Mesenchymal stem cell (in vitro differentiated cells and primary cell): ENCODE measurements at regions not wholly inside any gene's neighbourhood (a gene's known extent, or its start where the extent isn't known, plus 50 kb on each side); places are given as distances from the start of the nearest gene placed in this dataset.

Experiments
- DNase-seq: peaks from one replicate; pipeline ENCODE4 v3.0.0-alpha.2; 2013
- H2AFZ ChIP-seq: one replicate; pipeline ENCODE4 v1.6.1; 2013; ENCODE audit warnings: low read depth, mild to moderate bottlenecking, control low read depth, inconsistent platforms, low read length, moderate library complexity
- H2AK5ac ChIP-seq: 2 replicates; pipeline ENCODE4 v1.6.1; 2013; ENCODE audit warnings: low read length, moderate library complexity, mild to moderate bottlenecking, inconsistent platforms; ENCODE audit not compliant: severe bottlenecking
- H2BK120ac ChIP-seq: one replicate; pipeline ENCODE4 v1.6.1; 2013; ENCODE audit warnings: low read depth, mild to moderate bottlenecking, inconsistent platforms, low read length, moderate library complexity
- H2BK12ac ChIP-seq, 2 experiments: one replicate each; pipeline ENCODE4 v1.6.1; 2013; ENCODE audit warnings: inconsistent platforms in 2 of 2, low read length in 2 of 2, mild to moderate bottlenecking in 2 of 2, moderate library complexity in 2 of 2, control low read depth in 1 of 2
- H2BK15ac ChIP-seq: one replicate; pipeline ENCODE4 v1.6.1; 2013; ENCODE audit warnings: mild to moderate bottlenecking, low read depth, inconsistent platforms; ENCODE audit not compliant: poor library complexity, severe bottlenecking
- H2BK5ac ChIP-seq: 2 replicates; pipeline ENCODE4 v1.6.1; 2013; ENCODE audit warnings: low read depth, mild to moderate bottlenecking, low read length, control low read depth, inconsistent platforms; ENCODE audit not compliant: poor library complexity, severe bottlenecking
- H3K14ac ChIP-seq, 2 experiments: one replicate each; pipeline ENCODE4 v1.6.1; 2013; ENCODE audit warnings: inconsistent platforms in 2 of 2, low read length in 2 of 2, control low read depth in 1 of 2, mild to moderate bottlenecking in 1 of 2, moderate library complexity in 1 of 2
- H3K18ac ChIP-seq, 2 experiments: one replicate each; pipeline ENCODE4 v1.6.1; 2013; ENCODE audit warnings: inconsistent platforms in 2 of 2, low read length in 2 of 2, control low read depth in 1 of 2, low read depth in 1 of 2, mild to moderate bottlenecking in 1 of 2
- H3K23ac ChIP-seq, 2 experiments: one replicate each; pipeline ENCODE4 v1.6.1; 2013; ENCODE audit warnings: inconsistent platforms in 2 of 2, low read length in 2 of 2, mild to moderate bottlenecking in 2 of 2, moderate library complexity in 2 of 2, control low read depth in 1 of 2
- H3K27ac ChIP-seq: 2 replicates; pipeline ENCODE4 v1.5.1; 2013; ENCODE audit warnings: mild to moderate bottlenecking, moderate library complexity, low read length, control low read depth, inconsistent platforms; ENCODE audit not compliant: poor library complexity, severe bottlenecking
- H3K27me3 ChIP-seq, 2 experiments: 2 replicates each; pipeline versions ENCODE4 v1.6.1 to v1.7.0; 2013; ENCODE audit warnings: low read length in 2 of 2, mild to moderate bottlenecking in 2 of 2, moderate library complexity in 2 of 2, control low read depth in 1 of 2, inconsistent platforms in 1 of 2; ENCODE audit not compliant: control insufficient read depth in 1 of 2, insufficient read depth in 1 of 2
- H3K36me3 ChIP-seq, 2 experiments: 2 replicates each; pipeline versions ENCODE4 v1.6.1 to v1.7.0; 2013; ENCODE audit warnings: low read length in 2 of 2, control low read depth in 1 of 2, inconsistent platforms in 1 of 2, low read depth in 1 of 2, mild to moderate bottlenecking in 1 of 2; ENCODE audit not compliant: insufficient read depth in 2 of 2, control insufficient read depth in 1 of 2
- H3K4ac ChIP-seq, 2 experiments: one replicate each; pipeline ENCODE4 v1.6.1; 2013; ENCODE audit warnings: inconsistent platforms in 2 of 2, low read length in 2 of 2, mild to moderate bottlenecking in 2 of 2, moderate library complexity in 2 of 2, control low read depth in 1 of 2, low read depth in 1 of 2
- H3K4me1 ChIP-seq: 2 replicates; pipeline ENCODE4 v1.6.1; 2013; ENCODE audit warnings: low read depth, low read length, control low read depth; ENCODE audit not compliant: control insufficient read depth, insufficient read depth
- H3K4me2 ChIP-seq: 2 replicates; pipeline ENCODE4 v1.6.1; 2013; ENCODE audit warnings: low read length, mild to moderate bottlenecking, inconsistent platforms; ENCODE audit not compliant: poor library complexity, severe bottlenecking
- H3K4me3 ChIP-seq, 2 experiments: 2 replicates each; pipeline versions ENCODE4 v1.5.1 to v1.7.0; 2013; ENCODE audit warnings: low read length in 2 of 2, mild to moderate bottlenecking in 2 of 2, control low read depth in 1 of 2, low read depth in 1 of 2; ENCODE audit not compliant: insufficient read depth in 1 of 2
- H3K79me1 ChIP-seq: replicated peaks from 2 replicates; pipeline ENCODE4 v1.6.1; 2013; ENCODE audit warnings: mild to moderate bottlenecking, control low read depth, low read length, inconsistent platforms; ENCODE audit not compliant: poor library complexity, severe bottlenecking
- H3K9ac ChIP-seq: 2 replicates; pipeline ENCODE4 v1.7.0; 2013; ENCODE audit warnings: mild to moderate bottlenecking, low read length, moderate library complexity
- H3K9me3 ChIP-seq: 2 replicates; pipeline ENCODE4 v1.7.0; 2013; ENCODE audit warnings: mild to moderate bottlenecking, low read length; ENCODE audit not compliant: control insufficient read depth
- H4K8ac ChIP-seq: one replicate; pipeline ENCODE4 v1.6.1; 2013; ENCODE audit warnings: inconsistent platforms, mild to moderate bottlenecking, low read length, moderate library complexity
- H4K91ac ChIP-seq: one replicate; pipeline ENCODE4 v1.6.1; 2013; ENCODE audit warnings: mild to moderate bottlenecking, low read length, inconsistent platforms
- WGBS: methylation state at CpG from one replicate; pipeline ENCODE4 v1.1.7; 2013; ENCODE audit warnings: mixed read lengths; 5-methylcytosine and 5-hydroxymethylcytosine counted together

DNA sequence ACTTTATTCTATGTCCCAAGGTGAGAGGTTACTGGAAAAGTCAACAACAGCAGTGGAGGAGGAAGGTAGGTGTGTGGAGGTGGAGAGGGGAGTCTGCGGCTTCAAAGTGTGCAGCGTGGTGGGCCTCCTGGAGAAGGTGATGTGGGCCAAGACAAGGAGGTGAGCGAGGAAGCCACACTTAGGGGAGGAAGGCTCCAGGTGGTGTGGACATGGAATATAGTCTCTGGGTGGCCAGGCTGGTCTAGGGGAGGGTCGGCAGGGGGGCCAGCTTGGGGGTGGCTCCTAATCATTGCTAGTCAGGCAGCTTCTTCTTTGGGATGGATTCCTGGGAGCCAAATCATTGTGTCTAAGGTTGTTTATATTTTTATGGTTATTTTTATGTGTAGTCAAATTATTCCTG lies 111.5 kb upstream of the CDH4 start:
- H3K36me3 ChIP-seq, result no peaks in the 10 kb centered on the region
- H4K8ac ChIP-seq, result no peak overlapping the region
- no peak overlapping the region for H3K4ac ChIP-seq
- H3K18ac ChIP-seq, result no peak overlapping the region
- DNase-seq, result no peak
- H3K4me3 ChIP-seq, result no peak overlapping the region
- no peaks in the 10 kb centered on the region for H3K4me1 ChIP-seq
- no peak overlapping the region for H2BK12ac ChIP-seq
- H3K9me3 ChIP-seq, result peaks cover 6% of the 10 kb centered on the region
- no peak overlapping the region for H2BK5ac ChIP-seq
- 91% methylated on average over 4 of the region's 4 CpGs for WGBS
- no peak overlapping the region for H3K4me2 ChIP-seq
- no peak overlapping the region for H4K91ac ChIP-seq
- H3K27ac ChIP-seq, result no peak overlapping the region
- H3K27me3 ChIP-seq, result peaks cover 21 to 23% of the 10 kb centered on the region in 2 experiments
- H3K79me1 ChIP-seq, result no peaks in the 10 kb centered on the region
- no peak overlapping the region for H3K9ac ChIP-seq
- no peak overlapping the region for H2BK15ac ChIP-seq
- H2AFZ ChIP-seq, result no peak overlapping the region
- no peak overlapping the region for H2AK5ac ChIP-seq
- no peak overlapping the region for H3K14ac ChIP-seq
- H2BK120ac ChIP-seq, result no peak overlapping the region
- no peak overlapping the region for H3K23ac ChIP-seq

DNA sequence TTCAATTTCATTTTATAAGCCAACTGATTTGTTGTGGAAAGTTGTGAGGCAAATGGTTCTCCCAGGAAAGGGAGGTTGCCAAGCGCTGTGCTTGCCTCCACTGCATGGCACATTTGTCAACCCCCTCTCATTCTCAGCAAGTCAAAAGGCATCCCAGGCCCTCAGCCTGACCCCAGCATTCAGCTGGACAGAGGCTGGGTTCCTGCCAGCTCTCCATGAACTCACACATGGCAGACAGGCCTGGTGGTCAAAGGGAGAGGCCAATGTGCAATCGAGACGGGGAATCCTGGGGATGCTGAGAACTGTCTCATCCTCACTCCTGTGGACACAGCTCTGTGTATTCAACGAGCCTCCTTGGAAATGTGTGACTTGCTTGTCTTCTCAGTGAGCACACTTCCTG lies 106.0 kb upstream of the CDH4 start:
- Histone ChIP-seq H4K8ac (no peak overlapping the region), H3K27ac (no peak overlapping the region), H3K79me1 (no peaks in the 10 kb centered on the region), H3K4me2 (no peak overlapping the region), H2BK5ac (no peak overlapping the region), H3K4me1 (peaks cover 3% of the 10 kb centered on the region), H3K27me3 (peaks cover 7 to 16% of the 10 kb centered on the region in 2 experiments), H3K4me3 (no peak overlapping the region), H2AK5ac (no peak overlapping the region), H3K36me3 (no peaks in the 10 kb centered on the region), H2BK120ac (no peak overlapping the region), H3K4ac (no peak overlapping the region), H2AFZ (no peak overlapping the region), H4K91ac (no peak overlapping the region), H3K23ac (no peak overlapping the region), H2BK12ac (no peak overlapping the region), H3K14ac (no peak overlapping the region), H3K18ac (no peak overlapping the region), H3K9me3 (peaks cover 6% of the 10 kb centered on the region), H3K9ac (no peak overlapping the region), H2BK15ac (no peak overlapping the region)
- no peak for DNase-seq
- 75% methylated on average over 4 of the region's 4 CpGs for WGBS

DNA sequence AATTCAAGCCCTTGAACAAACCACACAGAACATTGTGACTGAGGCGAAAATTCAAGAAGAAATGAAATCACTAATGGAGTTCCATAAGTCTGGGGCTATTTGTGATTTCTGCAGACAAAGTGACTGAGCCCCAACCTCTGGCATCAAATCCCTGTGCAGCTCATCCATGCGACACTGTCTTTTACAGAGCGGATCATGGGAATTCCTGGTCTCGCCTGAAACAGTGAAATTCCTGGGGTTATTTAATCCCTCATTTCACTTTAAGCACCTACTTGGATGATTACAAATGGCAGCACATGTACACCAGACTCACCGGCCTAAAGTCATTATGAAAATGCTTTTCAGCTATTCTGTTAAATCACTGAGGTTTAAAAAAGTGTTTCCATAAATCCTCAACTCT lies 102.4 kb upstream of the CDH4 start:
- no peak overlapping the region for H3K4ac ChIP-seq
- H2BK5ac ChIP-seq, result no peak overlapping the region
- DNase-seq, result no peak
- no peak overlapping the region for H2BK12ac ChIP-seq
- WGBS, result 90% methylated on average over 5 of the region's 5 CpGs
- no peak overlapping the region for H3K23ac ChIP-seq
- H3K27me3 ChIP-seq, result peaks cover 12 to 21% of the 10 kb centered on the region in 2 experiments
- H3K9me3 ChIP-seq, result peaks cover 1% of the 10 kb centered on the region
- no peak overlapping the region for H3K4me2 ChIP-seq
- H2BK120ac ChIP-seq, result no peak overlapping the region
- no peak overlapping the region for H4K91ac ChIP-seq
- H4K8ac ChIP-seq, result no peak overlapping the region
- no peak overlapping the region for H2BK15ac ChIP-seq
- no peak overlapping the region for H3K14ac ChIP-seq
- H3K36me3 ChIP-seq, result no peaks in the 10 kb centered on the region
- H3K4me3 ChIP-seq, result no peak overlapping the region
- no peak overlapping the region for H2AK5ac ChIP-seq
- H2AFZ ChIP-seq, result no peak overlapping the region
- no peak overlapping the region for H3K27ac ChIP-seq
- H3K18ac ChIP-seq, result no peak overlapping the region
- H3K4me1 ChIP-seq, result peaks cover 3% of the 10 kb centered on the region
- H3K79me1 ChIP-seq, result no peaks in the 10 kb centered on the region
- H3K9ac ChIP-seq, result no peak overlapping the region

DNA sequence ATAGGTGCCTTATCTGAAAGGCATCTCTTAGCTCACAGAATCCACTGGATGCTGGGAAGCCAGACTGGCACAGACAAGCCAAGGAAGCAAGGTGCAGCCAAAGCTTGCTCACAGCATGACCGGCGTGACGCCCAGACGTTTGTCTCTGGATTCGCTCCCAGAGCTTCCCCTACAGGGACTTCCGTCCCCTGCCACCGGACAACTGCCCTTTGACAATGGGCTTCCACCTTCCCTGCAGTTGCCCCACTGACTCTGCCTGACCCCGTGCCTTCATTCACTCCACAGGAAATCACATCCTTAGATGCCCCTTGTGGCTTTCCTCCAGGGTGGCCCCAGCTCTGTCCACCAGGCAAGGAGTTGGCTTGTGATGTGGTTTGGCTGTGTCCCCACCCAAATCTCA lies 94.8 kb upstream of the CDH4 start:
- no peak overlapping the region for H4K91ac ChIP-seq
- no peak overlapping the region for H3K23ac ChIP-seq
- H2AFZ ChIP-seq, result no peak overlapping the region
- H3K27ac ChIP-seq, result no peak overlapping the region
- H3K4me3 ChIP-seq, result no peak overlapping the region
- no peak for DNase-seq
- H3K9me3 ChIP-seq, result no peaks in the 10 kb centered on the region
- no peak overlapping the region for H3K9ac ChIP-seq
- H2BK5ac ChIP-seq, result no peak overlapping the region
- WGBS, result 99% methylated on average over 8 of the region's 8 CpGs
- no peak overlapping the region for H3K4ac ChIP-seq
- H2BK120ac ChIP-seq, result no peak overlapping the region
- peaks cover 4 to 6% of the 10 kb centered on the region in 2 experiments for H3K27me3 ChIP-seq
- H3K36me3 ChIP-seq, result no peaks in the 10 kb centered on the region
- no peaks in the 10 kb centered on the region for H3K79me1 ChIP-seq
- H2AK5ac ChIP-seq, result no peak overlapping the region
- no peak overlapping the region for H3K14ac ChIP-seq
- no peak overlapping the region for H3K4me2 ChIP-seq
- no peak overlapping the region for H4K8ac ChIP-seq
- H3K4me1 ChIP-seq, result no peaks in the 10 kb centered on the region
- no peak overlapping the region for H3K18ac ChIP-seq
- H2BK12ac ChIP-seq, result no peak overlapping the region
- H2BK15ac ChIP-seq, result no peak overlapping the region
